ENCODE measurements at regions not wholly inside any gene's neighbourhood (a gene's known extent, or its start where the extent isn't known, plus 50 kb on each side); places are given as distances from the start of the nearest gene placed in this dataset.

- TF ChIP-seq CTCF (IDR thresholded peaks at IDR 0.05) (no peak), POLR2A (IDR thresholded peaks at IDR 0.05) (no peak)
Measured at GRCh38 chr12:25368557-25368956, 117.8 kb upstream of the KRAS start.
